HCT116 (cell line): ENCODE measurements at regions not wholly inside any gene's neighbourhood (a gene's known extent, or its start where the extent isn't known, plus 50 kb on each side); places are given as distances from the start of the nearest gene placed in this dataset.

Experiments used
- ATAC-seq: fragments of 200-7000 bp; cut with Tn5 transposase; 2 replicates; pipeline ENCODE4 v1.9.1; 2020; ENCODE audit warnings: mild to moderate bottlenecking, moderate library complexity
- BruUV-seq: library from RNA; stranded (reverse); fragments of 400-500 nt; replicated peaks from 2 replicates; lab custom pipeline; 2021; lab: Mats Ljungman, UMichigan
- CTCF ChIA-PET: fragments of 300-600 bp; sonication (Branson Sonifier 250); formaldehyde crosslinking; loops from one replicate; lab custom pipeline; 2021; ENCODE audit warnings: antibody characterized with exemption; lab: Charles Lee
- POLR2A ChIA-PET: fragments of 300-600, 350-600 bp; sonication (Branson Sonifier 250); formaldehyde crosslinking; loops from one replicate; lab custom pipeline; 2021; ENCODE audit warnings: antibody characterized with exemption; lab: Charles Lee
- RAD21 ChIA-PET, 2 experiments: fragments of 300-600 bp; sonication (Branson Sonifier 250); formaldehyde crosslinking; loops; one replicate each; lab custom pipeline; 2023; ENCODE audit warnings: low total read pairs in 2 of 2; ENCODE audit not compliant: uncharacterized antibody in 2 of 2, unreplicated experiment in 2 of 2, low non-redundant PET in 1 of 2; lab: Charles Lee
- DNase-seq: peaks from one replicate; pipeline ENCODE4 v3.0.0-alpha.2; 2010; ENCODE audit warnings: low read depth, low spot score
- H2AFZ ChIP-seq: fragments of 200-600 bp; shearing (Covaris generic), sonication (generic); 2 replicates; pipeline ENCODE4 v1.6.1; 2017; ENCODE audit warnings: low read depth, mixed run types, mixed read lengths, antibody characterized with exemption, low read length; ENCODE audit not compliant: poor library complexity, severe bottlenecking
- H3K27ac ChIP-seq: 2 replicates; pipeline ENCODE4 v1.5.1; 2012; ENCODE audit warnings: low read depth, low read length
- H3K27me3 ChIP-seq: fragments of 200-600 bp; sonication (generic); 2 replicates; pipeline ENCODE4 v1.6.1; 2016; ENCODE audit warnings: mixed run types, low read length, mixed read lengths; ENCODE audit not compliant: insufficient read depth
- H3K36me3 ChIP-seq, 2 experiments: fragments of 200-500 bp in 1 of 2; fragments of 200-600 bp in 1 of 2; sonication (Bioruptor generic) in 1 of 2; sonication (generic) in 1 of 2; 2 replicates each; pipeline versions ENCODE4 v1.5.1 to v1.6.1; 2014 to 2016; ENCODE audit warnings: low read length in 2 of 2, inconsistent platforms in 1 of 2, mixed read lengths in 1 of 2, mixed run types in 1 of 2; ENCODE audit not compliant: insufficient read depth in 2 of 2, control insufficient read depth in 1 of 2
- H3K4me1 ChIP-seq, 2 experiments: fragments of 200-600 bp in 1 of 2; sonication (generic) in 1 of 2; 2 replicates each; pipeline versions ENCODE4 v1.5.1 to v1.6.1; 2012 to 2017; ENCODE audit warnings: low read length in 2 of 2, inconsistent platforms in 1 of 2, mild to moderate bottlenecking in 1 of 2, mixed read lengths in 1 of 2, mixed run types in 1 of 2, moderate library complexity in 1 of 2; ENCODE audit not compliant: insufficient read depth in 2 of 2, control insufficient read depth in 1 of 2
- H3K4me2 ChIP-seq: fragments of 200-600 bp; sonication (generic); 2 replicates; pipeline ENCODE4 v1.6.1; 2017; ENCODE audit warnings: mixed run types, low read length, mixed read lengths
- H3K4me3 ChIP-seq, 2 experiments: fragments of 200-600 bp in 1 of 2; sonication (generic) in 1 of 2; replicated peaks in 1 of 2; 2 replicates each; pipeline ENCODE4 v1.5.1; 2011 to 2016; ENCODE audit warnings: low read length in 2 of 2, control low read depth in 1 of 2, low read depth in 1 of 2, mild to moderate bottlenecking in 1 of 2, mixed read lengths in 1 of 2, mixed run types in 1 of 2
- H3K79me2 ChIP-seq: fragments of 200-600 bp; sonication (generic); 2 replicates; pipeline ENCODE4 v1.6.1; 2017; ENCODE audit warnings: mild to moderate bottlenecking, mixed run types, low read length, moderate library complexity, mixed read lengths; ENCODE audit not compliant: insufficient read depth
- H3K9ac ChIP-seq: fragments of 200-600 bp; sonication (generic); 2 replicates; pipeline ENCODE4 v1.6.1; 2016; ENCODE audit warnings: low read length, mixed read lengths
- H3K9me2 ChIP-seq: fragments of 200-600 bp; sonication (generic), shearing (Covaris generic); 2 replicates; pipeline ENCODE4 v1.6.1; 2017; ENCODE audit warnings: mixed run types, mild to moderate bottlenecking, moderate library complexity; ENCODE audit not compliant: insufficient read depth
- H3K9me3 ChIP-seq, 2 experiments: fragments of 200-500 bp in 1 of 2; fragments of 200-600 bp in 1 of 2; sonication (Bioruptor generic) in 1 of 2; sonication (generic) in 1 of 2; 2 replicates each; pipeline ENCODE4 v1.6.1; 2014 to 2017; ENCODE audit warnings: low read length in 2 of 2, mixed read lengths in 2 of 2, inconsistent platforms in 1 of 2, low read depth in 1 of 2, mild to moderate bottlenecking in 1 of 2, mixed run types in 1 of 2, moderate library complexity in 1 of 2; ENCODE audit not compliant: control insufficient read depth in 1 of 2, insufficient read depth in 1 of 2
- H4K20me1 ChIP-seq: fragments of 200-600 bp; sonication (generic), shearing (Covaris generic); 2 replicates; pipeline ENCODE4 v1.6.1; 2017; ENCODE audit warnings: mixed run types, mild to moderate bottlenecking, moderate library complexity; ENCODE audit not compliant: insufficient read depth
- CBX3 ChIP-seq: IDR thresholded peaks from 2 replicates; pipeline ENCODE4 v1.6.1; 2012; ENCODE audit warnings: low read depth
- CEBPB ChIP-seq: IDR thresholded peaks from 2 replicates; pipeline ENCODE4 v1.6.1; 2012; ENCODE audit warnings: low read depth
- EGR1 ChIP-seq: IDR thresholded peaks from 2 replicates; pipeline ENCODE4 v1.6.1; 2012; ENCODE audit warnings: low read depth
- ELF1 ChIP-seq: IDR thresholded peaks from 2 replicates; pipeline ENCODE4 v1.6.1; 2012; ENCODE audit warnings: low read depth, borderline replicate concordance
- EZH2 ChIP-seq: fragments of 200-600 bp; sonication (generic); IDR thresholded peaks from 2 replicates; pipeline ENCODE4 v1.6.1; 2017; ENCODE audit warnings: antibody characterized with exemption, mixed run types
- JUND ChIP-seq: IDR thresholded peaks from 2 replicates; pipeline ENCODE4 v1.6.1; 2012
- POLR2A ChIP-seq: IDR thresholded peaks from 2 replicates; pipeline ENCODE4 v1.7.0; 2011; ENCODE audit warnings: borderline replicate concordance; ENCODE audit not compliant: insufficient read depth, insufficient read length; ENCODE audit errors: extremely low read depth
- POLR2AphosphoS5 ChIP-seq: IDR thresholded peaks from 2 replicates; pipeline ENCODE4 v1.6.1; 2011; ENCODE audit warnings: mild to moderate bottlenecking, low read depth, low read length, moderate library complexity
- RAD21 ChIP-seq: IDR thresholded peaks from 2 replicates; pipeline ENCODE4 v1.6.1; 2012; ENCODE audit warnings: low read depth, mild to moderate bottlenecking
- SP1 ChIP-seq: IDR thresholded peaks from 2 replicates; pipeline ENCODE4 v1.6.1; 2012; ENCODE audit warnings: low read depth
- TCF7L2 ChIP-seq: IDR thresholded peaks from 2 replicates; pipeline ENCODE4 v1.7.0; 2011; ENCODE audit warnings: borderline replicate concordance, inconsistent platforms; ENCODE audit not compliant: insufficient read depth, insufficient read length; ENCODE audit errors: extremely low read depth
- YY1 ChIP-seq: IDR thresholded peaks from 2 replicates; pipeline ENCODE4 v1.6.1; 2011; ENCODE audit warnings: low read length, low read depth, moderate library complexity, mild to moderate bottlenecking; ENCODE audit not compliant: insufficient replicate concordance; ENCODE audit errors: extremely low read depth
- ZFX ChIP-seq: fragments of 450-650 bp; IDR thresholded peaks from 2 replicates; pipeline ENCODE4 v1.6.1; 2017
- ZNF274 ChIP-seq: fragments of 200-500 bp; sonication (Bioruptor generic); IDR thresholded peaks from 2 replicates; pipeline ENCODE4 v1.6.1; 2014; ENCODE audit warnings: mild to moderate bottlenecking, low read depth, low read length, inconsistent platforms
- intact Hi-C: fragments of 100-400 bp; cut with micrococcal nuclease; formaldehyde crosslinking; loops from 2 replicates; pipeline ENCODE4 v1.10.0; 2022
- TF ChIP-seq, protein P1 (sequence below): IDR thresholded peaks from 2 replicates; pipeline ENCODE4 v1.6.1; 2012; ENCODE audit warnings: low read depth
- TF ChIP-seq, protein P2 (sequence below), 3 experiments: fragments of 200-600 bp in 1 of 3; sonication (generic) in 1 of 3; IDR thresholded peaks in 2 of 3; conservative IDR thresholded peaks in 1 of 3; 2 replicates each; pipeline ENCODE4 v1.5.1; 2012 to 2017; ENCODE audit warnings: low read depth in 2 of 3, low read length in 2 of 3, antibody characterized with exemption in 1 of 3, borderline replicate concordance in 1 of 3, control low read depth in 1 of 3, mild to moderate bottlenecking in 1 of 3, mixed read lengths in 1 of 3, mixed run types in 1 of 3, moderate library complexity in 1 of 3; ENCODE audit not compliant: insufficient read depth in 1 of 3

DNA sequence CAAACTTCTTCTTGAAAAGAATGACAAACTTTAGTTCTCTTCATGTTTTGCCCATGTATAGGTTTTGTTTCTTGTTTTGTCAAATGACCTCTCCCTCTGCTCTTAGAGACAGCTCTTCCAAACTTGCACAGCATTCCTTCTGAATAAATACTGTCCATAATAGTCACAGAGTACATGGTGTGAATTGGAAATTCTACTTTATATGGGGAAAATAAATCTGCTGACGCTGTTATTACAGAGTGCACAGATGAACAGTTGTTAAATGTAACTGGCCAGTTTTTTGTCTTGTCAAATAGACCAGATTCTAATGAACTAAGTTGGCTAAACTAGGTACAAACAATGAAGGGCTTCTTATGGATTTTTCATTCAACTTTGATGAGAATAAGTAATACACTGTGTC is 115.8 kb upstream of the DTNA start:
- H4K20me1 ChIP-seq = no peaks in the 10 kb centered on the region
- RAD21 ChIA-PET = no interaction called here
- no peak overlapping the region for H3K4me3 ChIP-seq
- H3K36me3 ChIP-seq = no peaks in the 10 kb centered on the region
- H3K9me3 ChIP-seq = no peaks in the 10 kb centered on the region
- no peak for TF ChIP-seq EZH2
- TF ChIP-seq POLR2AphosphoS5 = no peak
- TF ChIP-seq RAD21 = no peak
- no peak for TF ChIP-seq SP1
- no peak for TF ChIP-seq TCF7L2
- TF ChIP-seq CBX3 = no peak
- TF ChIP-seq YY1 = no peak
- TF ChIP-seq CEBPB = no peak
- no peak for TF ChIP-seq EGR1
- no peak for TF ChIP-seq POLR2A
- TF ChIP-seq, protein P1, sequence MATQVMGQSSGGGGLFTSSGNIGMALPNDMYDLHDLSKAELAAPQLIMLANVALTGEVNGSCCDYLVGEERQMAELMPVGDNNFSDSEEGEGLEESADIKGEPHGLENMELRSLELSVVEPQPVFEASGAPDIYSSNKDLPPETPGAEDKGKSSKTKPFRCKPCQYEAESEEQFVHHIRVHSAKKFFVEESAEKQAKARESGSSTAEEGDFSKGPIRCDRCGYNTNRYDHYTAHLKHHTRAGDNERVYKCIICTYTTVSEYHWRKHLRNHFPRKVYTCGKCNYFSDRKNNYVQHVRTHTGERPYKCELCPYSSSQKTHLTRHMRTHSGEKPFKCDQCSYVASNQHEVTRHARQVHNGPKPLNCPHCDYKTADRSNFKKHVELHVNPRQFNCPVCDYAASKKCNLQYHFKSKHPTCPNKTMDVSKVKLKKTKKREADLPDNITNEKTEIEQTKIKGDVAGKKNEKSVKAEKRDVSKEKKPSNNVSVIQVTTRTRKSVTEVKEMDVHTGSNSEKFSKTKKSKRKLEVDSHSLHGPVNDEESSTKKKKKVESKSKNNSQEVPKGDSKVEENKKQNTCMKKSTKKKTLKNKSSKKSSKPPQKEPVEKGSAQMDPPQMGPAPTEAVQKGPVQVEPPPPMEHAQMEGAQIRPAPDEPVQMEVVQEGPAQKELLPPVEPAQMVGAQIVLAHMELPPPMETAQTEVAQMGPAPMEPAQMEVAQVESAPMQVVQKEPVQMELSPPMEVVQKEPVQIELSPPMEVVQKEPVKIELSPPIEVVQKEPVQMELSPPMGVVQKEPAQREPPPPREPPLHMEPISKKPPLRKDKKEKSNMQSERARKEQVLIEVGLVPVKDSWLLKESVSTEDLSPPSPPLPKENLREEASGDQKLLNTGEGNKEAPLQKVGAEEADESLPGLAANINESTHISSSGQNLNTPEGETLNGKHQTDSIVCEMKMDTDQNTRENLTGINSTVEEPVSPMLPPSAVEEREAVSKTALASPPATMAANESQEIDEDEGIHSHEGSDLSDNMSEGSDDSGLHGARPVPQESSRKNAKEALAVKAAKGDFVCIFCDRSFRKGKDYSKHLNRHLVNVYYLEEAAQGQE = no peak
- TF ChIP-seq ELF1 = no peak
- TF ChIP-seq ZFX = no peak
- no peak for TF ChIP-seq JUND
- no peak for TF ChIP-seq ZNF274
- TF ChIP-seq, protein P2, sequence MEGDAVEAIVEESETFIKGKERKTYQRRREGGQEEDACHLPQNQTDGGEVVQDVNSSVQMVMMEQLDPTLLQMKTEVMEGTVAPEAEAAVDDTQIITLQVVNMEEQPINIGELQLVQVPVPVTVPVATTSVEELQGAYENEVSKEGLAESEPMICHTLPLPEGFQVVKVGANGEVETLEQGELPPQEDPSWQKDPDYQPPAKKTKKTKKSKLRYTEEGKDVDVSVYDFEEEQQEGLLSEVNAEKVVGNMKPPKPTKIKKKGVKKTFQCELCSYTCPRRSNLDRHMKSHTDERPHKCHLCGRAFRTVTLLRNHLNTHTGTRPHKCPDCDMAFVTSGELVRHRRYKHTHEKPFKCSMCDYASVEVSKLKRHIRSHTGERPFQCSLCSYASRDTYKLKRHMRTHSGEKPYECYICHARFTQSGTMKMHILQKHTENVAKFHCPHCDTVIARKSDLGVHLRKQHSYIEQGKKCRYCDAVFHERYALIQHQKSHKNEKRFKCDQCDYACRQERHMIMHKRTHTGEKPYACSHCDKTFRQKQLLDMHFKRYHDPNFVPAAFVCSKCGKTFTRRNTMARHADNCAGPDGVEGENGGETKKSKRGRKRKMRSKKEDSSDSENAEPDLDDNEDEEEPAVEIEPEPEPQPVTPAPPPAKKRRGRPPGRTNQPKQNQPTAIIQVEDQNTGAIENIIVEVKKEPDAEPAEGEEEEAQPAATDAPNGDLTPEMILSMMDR (IDR thresholded peaks at IDR 0.05 in 2 of 3, conservative IDR thresholded peaks at IDR 0.05 in 1 of 3; ENCODE audit: borderline replicate concordance in 1 of 3, insufficient read depth in 1 of 3, low read depth in 2 of 3, low read length in 2 of 3) = no peak
- no peaks in the 10 kb centered on the region for H3K79me2 ChIP-seq
- POLR2A ChIA-PET = no interaction called here
- intact Hi-C loops = no loop called here
- CTCF ChIA-PET = interaction anchor here (1.1 kb wide), 1 partner anchor 194 kb away, joined by 7 read pairs; no protein-coding TSS in a partner anchor
- ATAC-seq = no peak
- no peaks in the 10 kb centered on the region for H3K9me2 ChIP-seq
- H3K27ac ChIP-seq = no peak overlapping the region
- no TSS peak for BruUV-seq
- no peak for DNase-seq
- no peak overlapping the region for H3K9ac ChIP-seq
- no peak overlapping the region for H3K4me2 ChIP-seq
- no peak overlapping the region for H2AFZ ChIP-seq
- no peaks in the 10 kb centered on the region for H3K4me1 ChIP-seq
- 0 out of 2 replicates have a peak, but pooled peaks cover 3% of the 10 kb centered on the region for H3K27me3 ChIP-seq
